ENCODE measurements at regions not wholly inside any gene's neighbourhood (a gene's known extent, or its start where the extent isn't known, plus 50 kb on each side); places are given as distances from the start of the nearest gene placed in this dataset.

GRCh38 chr4:38601244-38601915, 62.6 kb upstream of the KLF3 start:
- TF ChIP-seq EZH2phosphoT487 (IDR thresholded peaks at IDR 0.05; ENCODE audit: low read depth) (no peak), CTCF (IDR thresholded peaks at IDR 0.05; ENCODE audit: low read depth, low read length) (no peak)
- Histone ChIP-seq H3K4me2 (ENCODE audit: low read length) (no peak overlapping the region), H3K36me3 (replicated peaks; ENCODE audit: low read depth, low read length) (no peaks in the 10 kb centered on the region), H3K9me3 (ENCODE audit: insufficient read depth, low read length) (no peaks in the 10 kb centered on the region), H3K9ac (ENCODE audit: low read length) (no peak overlapping the region), H3K4me3 (ENCODE audit: low read length) (no peak overlapping the region), H2AFZ (ENCODE audit: low read depth, low read length) (no peak overlapping the region), H3K27me3 (ENCODE audit: low read depth, low read length) (peaks cover 7% of the 10 kb centered on the region), H3K79me2 (ENCODE audit: low read length) (no peaks in the 10 kb centered on the region), H3K27ac (ENCODE audit: low read length) (no peak overlapping the region), H4K20me1 (ENCODE audit: insufficient read depth, low read length) (no peaks in the 10 kb centered on the region), H3K4me1 (ENCODE audit: low read length) (no peaks in the 10 kb centered on the region)

- H3K4me2 ChIP-seq (ENCODE audit: low read length): no peak overlapping the region
- H3K4me3 ChIP-seq (ENCODE audit: low read length): no peak overlapping the region
- H2AFZ ChIP-seq (ENCODE audit: low read depth, low read length): no peak overlapping the region
- H3K4me1 ChIP-seq (ENCODE audit: low read length): no peaks in the 10 kb centered on the region
- H3K79me2 ChIP-seq (ENCODE audit: low read length): no peaks in the 10 kb centered on the region
- H3K9ac ChIP-seq (ENCODE audit: low read length): no peak overlapping the region
- no peaks in the 10 kb centered on the region for H3K36me3 ChIP-seq (replicated peaks; ENCODE audit: low read depth, low read length)
- no peak for TF ChIP-seq EZH2phosphoT487 (IDR thresholded peaks at IDR 0.05; ENCODE audit: low read depth)
- no peak for TF ChIP-seq CTCF (IDR thresholded peaks at IDR 0.05; ENCODE audit: low read depth, low read length)
- H3K9me3 ChIP-seq (ENCODE audit: insufficient read depth, low read length): no peaks in the 10 kb centered on the region
- H3K27me3 ChIP-seq (ENCODE audit: low read depth, low read length): peaks cover 7% of the 10 kb centered on the region
- H4K20me1 ChIP-seq (ENCODE audit: insufficient read depth, low read length): no peaks in the 10 kb centered on the region
- H3K27ac ChIP-seq (ENCODE audit: low read length): no peak overlapping the region
Observed at GRCh38 chr4:38601916-38602291, 62.1 kb upstream of the KLF3 start.

GRCh38 chr4:38603652-38604051, 60.3 kb upstream of the KLF3 start:
- TF ChIP-seq EZH2phosphoT487 (IDR thresholded peaks at IDR 0.05; ENCODE audit: low read depth): no peak
- TF ChIP-seq CTCF (IDR thresholded peaks at IDR 0.05; ENCODE audit: low read depth, low read length): no peak
- H3K79me2 ChIP-seq (ENCODE audit: low read length): no peaks in the 10 kb centered on the region
- H3K4me1 ChIP-seq (ENCODE audit: low read length): no peaks in the 10 kb centered on the region
- no peak overlapping the region for H3K4me2 ChIP-seq (ENCODE audit: low read length)
- no peaks in the 10 kb centered on the region for H4K20me1 ChIP-seq (ENCODE audit: insufficient read depth, low read length)
- no peaks in the 10 kb centered on the region for H3K36me3 ChIP-seq (replicated peaks; ENCODE audit: low read depth, low read length)
- no peaks in the 10 kb centered on the region for H3K9me3 ChIP-seq (ENCODE audit: insufficient read depth, low read length)
- no peak overlapping the region for H2AFZ ChIP-seq (ENCODE audit: low read depth, low read length)
- H3K9ac ChIP-seq (ENCODE audit: low read length): no peak overlapping the region
- no peak overlapping the region for H3K4me3 ChIP-seq (ENCODE audit: low read length)
- H3K27me3 ChIP-seq (ENCODE audit: low read depth, low read length): peaks cover 7% of the 10 kb centered on the region
- H3K27ac ChIP-seq (ENCODE audit: low read length): no peak overlapping the region

- TF ChIP-seq CTCF (IDR thresholded peaks at IDR 0.05; ENCODE audit: low read depth, low read length) (no peak), EZH2phosphoT487 (IDR thresholded peaks at IDR 0.05; ENCODE audit: low read depth) (no peak)
- peaks cover 5% of the 10 kb centered on the region for H3K27me3 ChIP-seq (ENCODE audit: low read depth, low read length)
- H4K20me1 ChIP-seq (ENCODE audit: insufficient read depth, low read length): no peaks in the 10 kb centered on the region
- H3K4me1 ChIP-seq (ENCODE audit: low read length): no peaks in the 10 kb centered on the region
- H3K4me3 ChIP-seq (ENCODE audit: low read length): no peak overlapping the region
- H3K79me2 ChIP-seq (ENCODE audit: low read length): no peaks in the 10 kb centered on the region
- H3K9me3 ChIP-seq (ENCODE audit: insufficient read depth, low read length): no peaks in the 10 kb centered on the region
- no peaks in the 10 kb centered on the region for H3K36me3 ChIP-seq (replicated peaks; ENCODE audit: low read depth, low read length)
- H3K27ac ChIP-seq (ENCODE audit: low read length): no peak overlapping the region
- H3K4me2 ChIP-seq (ENCODE audit: low read length): no peak overlapping the region
- H2AFZ ChIP-seq (ENCODE audit: low read depth, low read length): no peak overlapping the region
- no peak overlapping the region for H3K9ac ChIP-seq (ENCODE audit: low read length)
Observed at GRCh38 chr4:38605181-38605752, 58.7 kb upstream of the KLF3 start.
